HL-60 (cell line): ENCODE measurements at regions not wholly inside any gene's neighbourhood (a gene's known extent, or its start where the extent isn't known, plus 50 kb on each side); places are given as distances from the start of the nearest gene placed in this dataset.

Experiments used
- CTCF ChIP-seq: IDR thresholded peaks from one replicate; pipeline ENCODE4 v1.5.1; 2011; ENCODE audit warnings: low read length, control low read depth, inconsistent platforms; ENCODE audit not compliant: insufficient read depth
- GABPA ChIP-seq: IDR thresholded peaks from 2 replicates; pipeline ENCODE4 v1.6.1; 2012; ENCODE audit warnings: low read depth
- POLR2AphosphoS5 ChIP-seq: IDR thresholded peaks from 2 replicates; pipeline ENCODE4 v1.6.1; 2012; ENCODE audit warnings: low read depth
- REST ChIP-seq: IDR thresholded peaks from 2 replicates; pipeline ENCODE4 v1.6.1; 2012; ENCODE audit warnings: low read depth; ENCODE audit not compliant: insufficient replicate concordance

- no peak for TF ChIP-seq CTCF
- no peak for TF ChIP-seq GABPA
- no peak for TF ChIP-seq REST
- TF ChIP-seq POLR2AphosphoS5, result no peak
Observed at GRCh38 chr5:53172630-53173029, 63.1 kb upstream of the MOCS2 start.
